Astrocyte (in vitro differentiated cells and primary cell): ENCODE measurements at regions not wholly inside any gene's neighbourhood (a gene's known extent, or its start where the extent isn't known, plus 50 kb on each side); places are given as distances from the start of the nearest gene placed in this dataset.

Source experiments
- DNase-seq: peaks from one replicate; pipeline ENCODE4 v3.0.0-alpha.2; 2010; ENCODE audit warnings: low read depth
- FAIRE-seq: peaks from 2 replicates; lab custom pipeline; 2011; peaks lifted over from hg19 to GRCh38; lab: Jason Lieb, UNC
- H2AFZ ChIP-seq: 2 replicates; pipeline ENCODE4 v1.6.0; 2012; ENCODE audit warnings: low read depth, low read length, inconsistent platforms
- H3K27ac ChIP-seq: 2 replicates; pipeline ENCODE4 v1.5.1; 2011; ENCODE audit warnings: low read depth, low read length, inconsistent platforms
- H3K27me3 ChIP-seq: 2 replicates; pipeline ENCODE4 v1.6.0; 2011; ENCODE audit warnings: low read length, inconsistent platforms; ENCODE audit not compliant: insufficient read depth
- H3K36me3 ChIP-seq: 2 replicates; pipeline ENCODE4 v1.5.1; 2011; ENCODE audit warnings: low read length, inconsistent platforms; ENCODE audit not compliant: insufficient read depth
- H3K4me1 ChIP-seq: 2 replicates; pipeline ENCODE4 v1.5.1; 2011; ENCODE audit warnings: low read length, inconsistent platforms; ENCODE audit not compliant: insufficient read depth
- H3K4me2 ChIP-seq: 2 replicates; pipeline ENCODE4 v1.6.0; 2012; ENCODE audit warnings: low read length, inconsistent platforms
- H3K4me3 ChIP-seq: 2 replicates; pipeline ENCODE4 v1.5.1; 2011; ENCODE audit warnings: low read depth, mild to moderate bottlenecking, low read length, inconsistent platforms; ENCODE audit not compliant: insufficient read depth
- H3K79me2 ChIP-seq: 2 replicates; pipeline ENCODE4 v1.6.0; 2012; ENCODE audit warnings: mild to moderate bottlenecking, low read length, inconsistent platforms; ENCODE audit not compliant: insufficient read depth
- H3K9ac ChIP-seq: 2 replicates; pipeline ENCODE4 v1.6.0; 2012; ENCODE audit warnings: mild to moderate bottlenecking, low read length, inconsistent platforms
- H3K9me3 ChIP-seq: 2 replicates; pipeline ENCODE4 v1.5.1; 2012; ENCODE audit warnings: low read depth, mild to moderate bottlenecking, low read length, inconsistent platforms; ENCODE audit not compliant: insufficient read depth
- H4K20me1 ChIP-seq: 2 replicates; pipeline ENCODE4 v1.6.0; 2012; ENCODE audit warnings: low read length, inconsistent platforms; ENCODE audit not compliant: insufficient read depth
- H3K27ac Mint-ChIP-seq: one replicate; pipeline ENCODE4 v1.8.0; 2021; ENCODE audit warnings: mild to moderate bottlenecking, mixed read lengths; ENCODE audit not compliant: unreplicated experiment
- H3K27me3 Mint-ChIP-seq: one replicate; pipeline ENCODE4 v1.8.0; 2021; ENCODE audit warnings: low read depth, mixed read lengths; ENCODE audit not compliant: unreplicated experiment
- H3K36me3 Mint-ChIP-seq: one replicate; pipeline ENCODE4 v1.8.0; 2021; ENCODE audit warnings: low read depth, mixed read lengths; ENCODE audit not compliant: unreplicated experiment
- H3K4me1 Mint-ChIP-seq: one replicate; pipeline ENCODE4 v1.8.0; 2021; ENCODE audit warnings: low read depth, mixed read lengths; ENCODE audit not compliant: unreplicated experiment
- H3K4me3 Mint-ChIP-seq: one replicate; pipeline ENCODE4 v1.8.0; 2021; ENCODE audit warnings: mild to moderate bottlenecking, moderate library complexity, mixed read lengths; ENCODE audit not compliant: unreplicated experiment
- H3K9me3 Mint-ChIP-seq: one replicate; pipeline ENCODE4 v1.8.0; 2021; ENCODE audit warnings: mild to moderate bottlenecking, mixed read lengths; ENCODE audit not compliant: unreplicated experiment
- EZH2 ChIP-seq: IDR thresholded peaks from 2 replicates; pipeline ENCODE4 v1.6.1; 2012; ENCODE audit warnings: mild to moderate bottlenecking, low read length, inconsistent platforms; ENCODE audit not compliant: insufficient read depth
- TF ChIP-seq, protein P1 (sequence below): IDR thresholded peaks from 2 replicates; pipeline ENCODE4 v1.5.1; 2011; ENCODE audit warnings: low read depth, mild to moderate bottlenecking, inconsistent platforms, low read length, moderate library complexity; ENCODE audit not compliant: insufficient read depth

DNA sequence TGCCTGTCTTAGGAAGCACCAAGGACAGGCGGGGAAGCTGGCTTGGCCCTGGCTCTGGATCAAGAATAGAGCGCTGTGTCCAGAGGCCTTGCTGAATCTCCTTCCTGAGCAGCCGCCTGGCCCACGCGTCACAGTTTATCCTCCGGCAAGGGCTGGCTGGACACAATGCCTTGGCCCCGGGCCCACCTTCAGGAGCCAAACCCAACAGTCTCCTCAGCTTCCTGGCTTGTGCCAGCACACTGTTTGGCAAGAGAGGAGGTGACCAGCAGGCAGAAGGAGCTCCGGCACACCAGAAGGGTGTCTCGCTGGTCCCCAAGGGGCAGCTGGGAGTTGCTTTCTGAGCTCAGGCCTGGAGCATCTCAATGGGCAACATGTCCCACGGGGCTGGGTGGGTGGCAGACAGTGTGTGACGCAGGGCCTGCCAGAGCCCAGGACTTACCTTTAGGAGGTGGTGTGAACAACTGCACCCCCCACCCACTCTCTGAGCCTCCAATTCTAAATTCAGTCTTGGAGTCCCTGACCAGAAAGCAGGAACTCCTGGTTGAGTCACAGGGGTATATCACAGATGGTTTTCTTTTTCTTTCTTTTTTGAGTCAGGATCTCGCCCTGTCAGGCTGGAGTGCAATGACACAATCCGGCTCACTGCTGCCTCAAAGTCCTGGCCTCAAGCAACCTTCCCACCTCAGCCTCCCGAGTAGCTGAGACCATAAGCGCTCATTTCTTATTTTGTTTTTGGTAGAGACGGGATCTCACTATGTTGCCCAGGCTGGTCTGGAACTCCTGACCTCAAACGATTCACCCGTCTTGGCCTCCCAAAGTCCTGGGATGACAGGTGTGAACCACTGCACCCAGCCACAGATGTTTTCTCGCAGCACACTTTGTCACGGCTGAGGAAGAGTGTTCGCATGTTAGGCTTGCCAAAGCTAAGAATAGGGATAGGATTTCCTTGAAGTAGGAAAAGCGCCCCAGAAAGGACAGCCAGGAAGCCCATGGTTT lies 361.2 kb downstream of the BCOR start:
- Mint-ChIP-seq H3K4me1 (no peaks in the 10 kb centered on the region), H3K4me3 (no peak overlapping the region), H3K36me3 (no peaks in the 10 kb centered on the region), H3K9me3 (peaks cover 2% of the 10 kb centered on the region), H3K27ac (no peak overlapping the region), H3K27me3 (peaks cover 2% of the 10 kb centered on the region)
- Histone ChIP-seq H3K27ac (peak overlapping the region; percentile 66), H3K36me3 (no peaks in the 10 kb centered on the region), H3K9ac (peak overlapping the region; percentile 61), H3K9me3 (no peaks in the 10 kb centered on the region), H3K27me3 (no peaks in the 10 kb centered on the region), H2AFZ (peak overlapping the region; percentile 68), H3K4me1 (peaks cover 14% of the 10 kb centered on the region), H3K79me2 (no peaks in the 10 kb centered on the region), H4K20me1 (no peaks in the 10 kb centered on the region), H3K4me3 (no peak overlapping the region), H3K4me2 (peak overlapping the region; percentile 37)
- peak; percentile 29 for FAIRE-seq
- no peak for TF ChIP-seq EZH2
- TF ChIP-seq, protein P1, sequence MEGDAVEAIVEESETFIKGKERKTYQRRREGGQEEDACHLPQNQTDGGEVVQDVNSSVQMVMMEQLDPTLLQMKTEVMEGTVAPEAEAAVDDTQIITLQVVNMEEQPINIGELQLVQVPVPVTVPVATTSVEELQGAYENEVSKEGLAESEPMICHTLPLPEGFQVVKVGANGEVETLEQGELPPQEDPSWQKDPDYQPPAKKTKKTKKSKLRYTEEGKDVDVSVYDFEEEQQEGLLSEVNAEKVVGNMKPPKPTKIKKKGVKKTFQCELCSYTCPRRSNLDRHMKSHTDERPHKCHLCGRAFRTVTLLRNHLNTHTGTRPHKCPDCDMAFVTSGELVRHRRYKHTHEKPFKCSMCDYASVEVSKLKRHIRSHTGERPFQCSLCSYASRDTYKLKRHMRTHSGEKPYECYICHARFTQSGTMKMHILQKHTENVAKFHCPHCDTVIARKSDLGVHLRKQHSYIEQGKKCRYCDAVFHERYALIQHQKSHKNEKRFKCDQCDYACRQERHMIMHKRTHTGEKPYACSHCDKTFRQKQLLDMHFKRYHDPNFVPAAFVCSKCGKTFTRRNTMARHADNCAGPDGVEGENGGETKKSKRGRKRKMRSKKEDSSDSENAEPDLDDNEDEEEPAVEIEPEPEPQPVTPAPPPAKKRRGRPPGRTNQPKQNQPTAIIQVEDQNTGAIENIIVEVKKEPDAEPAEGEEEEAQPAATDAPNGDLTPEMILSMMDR: no peak
- peak; percentile 81 for DNase-seq

DNA sequence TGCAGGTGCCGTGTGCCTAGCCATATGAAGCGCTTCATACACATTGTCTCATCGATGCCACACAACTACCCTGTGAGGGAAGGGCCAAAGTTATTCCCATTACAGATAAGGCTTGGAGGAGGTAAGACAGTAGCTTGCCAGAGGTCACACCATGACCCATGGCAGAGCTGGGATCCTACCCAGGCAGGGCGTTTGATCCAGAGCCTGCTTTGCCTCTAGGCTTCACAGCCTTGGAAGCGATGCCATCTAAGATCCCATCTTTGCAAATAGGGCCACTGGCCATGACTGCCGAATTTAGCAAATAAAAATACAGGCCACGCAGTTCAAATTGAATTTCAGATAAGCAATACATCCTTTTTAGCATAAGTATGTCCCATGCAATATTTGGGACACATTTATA lies 358.2 kb downstream of the BCOR start:
- H3K9me3 ChIP-seq: no peaks in the 10 kb centered on the region
- no peaks in the 10 kb centered on the region for H3K27me3 Mint-ChIP-seq
- H3K4me2 ChIP-seq: no peak overlapping the region
- H3K4me3 Mint-ChIP-seq: no peak overlapping the region
- no peak for DNase-seq
- no peak overlapping the region for H3K27ac ChIP-seq
- H3K9me3 Mint-ChIP-seq: no peaks in the 10 kb centered on the region
- H3K27me3 ChIP-seq: no peaks in the 10 kb centered on the region
- no peaks in the 10 kb centered on the region for H3K36me3 Mint-ChIP-seq
- H3K4me3 ChIP-seq: no peak overlapping the region
- H3K79me2 ChIP-seq: no peaks in the 10 kb centered on the region
- FAIRE-seq: no peak
- TF ChIP-seq, protein P1: no peak
- no peak for TF ChIP-seq EZH2
- H4K20me1 ChIP-seq: no peaks in the 10 kb centered on the region
- no peak overlapping the region for H3K9ac ChIP-seq
- no peaks in the 10 kb centered on the region for H3K36me3 ChIP-seq
- no peaks in the 10 kb centered on the region for H3K4me1 Mint-ChIP-seq
- no peak overlapping the region for H2AFZ ChIP-seq
- peaks cover 14% of the 10 kb centered on the region for H3K4me1 ChIP-seq
- H3K27ac Mint-ChIP-seq: no peak overlapping the region

DNA sequence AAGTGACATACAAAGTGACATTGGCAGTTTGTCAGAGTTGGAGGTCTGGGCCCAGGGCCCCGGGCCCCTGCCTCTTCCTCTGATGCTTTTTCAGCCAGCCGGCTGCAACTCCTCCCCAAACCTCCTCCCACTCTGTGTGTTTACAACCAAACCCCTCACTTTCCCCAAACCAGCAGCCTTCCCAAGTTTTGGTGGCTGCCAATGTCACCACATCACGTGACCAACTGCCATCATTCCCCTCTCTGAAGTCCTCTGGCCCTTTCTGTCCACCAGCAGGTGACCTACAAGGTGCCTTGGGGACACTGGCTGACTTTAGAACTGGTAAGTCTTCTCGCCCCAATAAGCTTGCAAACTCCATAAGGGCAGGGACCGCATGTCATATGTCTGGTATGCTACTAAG lies 357.7 kb downstream of the BCOR start:
- no peak overlapping the region for H3K27ac Mint-ChIP-seq
- Histone ChIP-seq H3K4me1 (peaks cover 14% of the 10 kb centered on the region), H3K4me3 (no peak overlapping the region), H4K20me1 (no peaks in the 10 kb centered on the region), H3K9me3 (no peaks in the 10 kb centered on the region), H3K27me3 (no peaks in the 10 kb centered on the region), H3K79me2 (no peaks in the 10 kb centered on the region), H3K9ac (no peak overlapping the region), H3K4me2 (no peak overlapping the region), H3K27ac (no peak overlapping the region), H3K36me3 (no peaks in the 10 kb centered on the region), H2AFZ (no peak overlapping the region)
- no peaks in the 10 kb centered on the region for H3K4me1 Mint-ChIP-seq
- no peak for TF ChIP-seq EZH2
- TF ChIP-seq, protein P1: no peak
- H3K9me3 Mint-ChIP-seq: no peaks in the 10 kb centered on the region
- H3K27me3 Mint-ChIP-seq: no peaks in the 10 kb centered on the region
- DNase-seq: no peak
- H3K36me3 Mint-ChIP-seq: no peaks in the 10 kb centered on the region
- FAIRE-seq: peak; percentile 39
- no peak overlapping the region for H3K4me3 Mint-ChIP-seq
